ENCODE measurements at regions not wholly inside any gene's neighbourhood (a gene's known extent, or its start where the extent isn't known, plus 50 kb on each side); places are given as distances from the start of the nearest gene placed in this dataset.

GRCh38 chr3:18247776-18248310 is 177.3 kb downstream of the SATB1 start:
- no peak overlapping the region for H3K4me3 ChIP-seq (ENCODE audit: low read depth, low read length)
- no peak for DNase-seq (ENCODE audit: low read depth)
- TF ChIP-seq, protein P1, sequence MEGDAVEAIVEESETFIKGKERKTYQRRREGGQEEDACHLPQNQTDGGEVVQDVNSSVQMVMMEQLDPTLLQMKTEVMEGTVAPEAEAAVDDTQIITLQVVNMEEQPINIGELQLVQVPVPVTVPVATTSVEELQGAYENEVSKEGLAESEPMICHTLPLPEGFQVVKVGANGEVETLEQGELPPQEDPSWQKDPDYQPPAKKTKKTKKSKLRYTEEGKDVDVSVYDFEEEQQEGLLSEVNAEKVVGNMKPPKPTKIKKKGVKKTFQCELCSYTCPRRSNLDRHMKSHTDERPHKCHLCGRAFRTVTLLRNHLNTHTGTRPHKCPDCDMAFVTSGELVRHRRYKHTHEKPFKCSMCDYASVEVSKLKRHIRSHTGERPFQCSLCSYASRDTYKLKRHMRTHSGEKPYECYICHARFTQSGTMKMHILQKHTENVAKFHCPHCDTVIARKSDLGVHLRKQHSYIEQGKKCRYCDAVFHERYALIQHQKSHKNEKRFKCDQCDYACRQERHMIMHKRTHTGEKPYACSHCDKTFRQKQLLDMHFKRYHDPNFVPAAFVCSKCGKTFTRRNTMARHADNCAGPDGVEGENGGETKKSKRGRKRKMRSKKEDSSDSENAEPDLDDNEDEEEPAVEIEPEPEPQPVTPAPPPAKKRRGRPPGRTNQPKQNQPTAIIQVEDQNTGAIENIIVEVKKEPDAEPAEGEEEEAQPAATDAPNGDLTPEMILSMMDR (IDR thresholded peaks at IDR 0.05; ENCODE audit: insufficient read depth, low read length), result no peak

DNA sequence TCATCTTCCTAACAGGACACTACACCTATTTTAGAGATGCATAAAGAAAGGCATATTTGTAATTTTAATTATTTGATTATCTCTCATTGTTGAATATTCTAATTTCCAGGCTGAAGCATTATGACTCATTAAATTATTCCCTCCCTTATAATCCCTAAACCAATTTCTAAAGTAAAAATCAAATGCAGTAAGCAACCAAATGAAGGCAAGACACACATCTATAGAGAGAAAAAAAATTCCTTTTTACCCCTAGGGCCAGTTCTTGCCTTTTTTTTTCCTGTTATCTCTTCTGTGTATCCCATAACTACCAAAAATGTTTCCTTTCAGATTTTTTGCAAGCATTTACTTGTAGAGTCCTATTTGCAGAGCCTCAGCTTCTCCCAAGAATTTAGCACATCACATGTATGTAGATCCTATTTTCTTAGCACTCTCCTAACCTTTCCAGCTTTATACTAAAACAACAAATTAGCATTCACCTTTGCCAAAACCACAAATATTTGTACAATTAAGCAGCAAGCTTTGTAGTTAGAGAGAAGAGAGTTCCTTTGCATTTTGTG is 177.9 kb downstream of the SATB1 start:
- TF ChIP-seq, protein P1 (IDR thresholded peaks at IDR 0.05; ENCODE audit: insufficient read depth, low read length), result no peak
- H3K4me3 ChIP-seq (ENCODE audit: low read depth, low read length), result no peak overlapping the region
- no peak for DNase-seq (ENCODE audit: low read depth)

- TF ChIP-seq, protein P1 (IDR thresholded peaks at IDR 0.05; ENCODE audit: insufficient read depth, low read length), result no peak
- no peak overlapping the region for H3K4me3 ChIP-seq (ENCODE audit: low read depth, low read length)
- DNase-seq (ENCODE audit: low read depth), result no peak
These were observed 178.6 kb downstream of the SATB1 start for GRCh38 chr3:18246336-18247060.

DNA sequence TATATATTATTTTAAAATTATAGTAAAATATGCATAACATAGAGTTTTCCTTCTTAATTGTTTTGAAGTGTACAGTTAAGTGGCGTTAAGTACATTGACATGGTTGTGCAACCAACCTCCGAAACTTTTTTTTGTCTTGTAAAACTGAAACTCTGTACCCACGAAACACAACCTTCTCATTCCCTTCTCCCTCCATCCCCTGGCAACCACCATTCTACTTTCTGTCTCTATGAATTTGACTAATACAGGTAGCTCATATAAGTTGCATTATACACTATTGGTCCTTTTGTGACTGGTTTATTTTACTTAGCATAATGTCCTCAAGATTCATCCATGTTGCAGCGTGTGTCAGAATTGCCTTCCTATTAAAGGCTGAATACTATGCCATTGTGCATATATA is 179.4 kb downstream of the SATB1 start:
- H3K4me3 ChIP-seq (ENCODE audit: low read depth, low read length), result no peak overlapping the region
- DNase-seq (ENCODE audit: low read depth), result no peak
- TF ChIP-seq, protein P1 (IDR thresholded peaks at IDR 0.05; ENCODE audit: insufficient read depth, low read length), result no peak

DNA sequence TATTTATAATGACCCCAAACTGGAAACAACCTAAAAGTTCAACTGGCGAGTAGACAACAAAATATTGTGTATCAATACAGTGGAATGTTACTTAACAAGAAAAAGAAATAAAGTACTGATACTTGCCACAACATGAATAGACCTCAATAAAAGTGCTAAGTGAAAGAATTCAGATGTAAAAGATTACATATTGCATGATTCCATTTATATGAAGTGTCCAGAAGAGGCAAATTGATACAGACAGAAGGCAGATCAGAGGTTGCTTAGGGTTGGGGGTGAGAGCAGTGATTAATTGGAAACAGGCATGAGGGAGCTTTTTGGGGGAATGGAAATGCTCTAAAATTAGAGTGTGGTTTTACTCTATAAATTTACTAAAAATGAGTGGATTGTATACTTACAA is 183.3 kb downstream of the SATB1 start:
- no peak for DNase-seq (ENCODE audit: low read depth)
- no peak overlapping the region for H3K4me3 ChIP-seq (ENCODE audit: low read depth, low read length)
- TF ChIP-seq, protein P1 (IDR thresholded peaks at IDR 0.05; ENCODE audit: insufficient read depth, low read length), result no peak

- no peak overlapping the region for H3K4me3 ChIP-seq (ENCODE audit: low read depth, low read length)
- DNase-seq (ENCODE audit: low read depth), result no peak
- TF ChIP-seq, protein P1 (IDR thresholded peaks at IDR 0.05; ENCODE audit: insufficient read depth, low read length), result no peak
These were observed 185.5 kb downstream of the SATB1 start for GRCh38 chr3:18239674-18240073.
